HG03432 (cell line): ENCODE measurements at regions not wholly inside any gene's neighbourhood (a gene's known extent, or its start where the extent isn't known, plus 50 kb on each side); places are given as distances from the start of the nearest gene placed in this dataset.

ENCODE experiments used
- ATAC-seq: cut with Tn5 transposase; IDR thresholded peaks from one replicate; pipeline ENCODE4 v1.9.1; 2021; ENCODE audit warnings: mild to moderate bottlenecking, moderate library complexity; ENCODE audit not compliant: unreplicated experiment

DNA sequence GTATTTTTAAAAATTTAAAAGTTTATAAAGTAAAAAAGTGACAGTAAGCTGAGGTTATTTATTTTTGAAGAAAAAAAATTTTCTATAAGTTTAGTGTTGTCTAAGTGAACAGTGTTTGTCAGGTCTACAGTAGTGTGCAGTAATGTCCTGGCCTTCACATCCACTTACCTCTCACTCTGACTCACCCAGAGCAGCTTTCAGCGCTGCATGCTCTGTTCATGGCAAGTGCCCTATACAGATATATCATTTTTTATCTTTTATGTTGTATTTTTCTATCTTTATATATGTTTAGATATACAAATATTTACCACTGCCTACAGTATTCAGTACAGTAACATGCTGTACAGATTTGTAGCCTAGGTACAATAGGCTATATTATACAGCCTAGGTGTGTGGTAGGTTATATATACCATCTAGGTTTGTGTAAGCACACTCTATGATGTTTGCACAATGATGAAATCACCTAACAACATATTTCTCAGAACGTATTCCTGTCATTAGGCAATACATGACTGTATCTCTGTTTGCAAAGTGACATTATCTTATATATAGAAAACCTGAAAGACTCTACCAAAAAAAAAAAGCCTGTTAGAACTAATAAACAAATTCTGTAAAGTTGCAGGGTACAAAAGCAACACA, 75.9 kb upstream of the TMC3 start:
- no peak for ATAC-seq

DNA sequence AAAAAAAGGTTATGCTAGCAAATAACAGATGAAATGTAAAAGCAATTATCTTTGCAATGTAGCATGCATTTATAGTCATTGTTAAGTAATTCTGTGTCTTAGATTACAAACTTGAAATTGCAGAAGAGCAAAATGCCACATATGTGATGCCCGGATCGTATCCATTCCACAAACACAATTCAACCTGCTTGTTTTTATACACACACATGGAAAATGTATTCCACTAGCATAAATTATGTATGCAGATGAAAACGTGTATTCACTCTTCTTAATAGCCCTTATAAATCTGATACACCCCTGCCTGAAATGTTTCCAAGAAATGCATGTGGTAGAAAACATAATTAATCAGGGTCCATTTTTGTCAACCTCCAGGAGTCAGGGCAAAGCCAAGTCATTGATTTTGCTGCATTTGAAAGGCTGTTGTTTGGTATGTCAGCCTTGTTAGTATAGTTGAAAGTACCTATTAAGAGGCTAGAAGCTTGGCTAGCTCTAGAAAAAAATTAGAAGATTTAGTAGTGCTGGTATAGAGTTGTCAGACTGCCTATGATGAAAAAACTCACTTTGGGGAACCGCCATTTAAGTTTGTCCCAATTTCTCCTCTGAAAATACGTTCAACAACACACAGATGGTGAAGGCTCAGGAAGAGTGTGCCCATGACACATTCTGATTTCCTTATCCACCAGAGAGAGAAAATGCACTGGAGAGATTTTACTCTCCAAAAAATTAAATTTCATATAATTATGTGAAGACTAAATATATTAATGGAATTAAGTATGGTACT, 69.2 kb upstream of the TMC3 start:
- no peak for ATAC-seq

DNA sequence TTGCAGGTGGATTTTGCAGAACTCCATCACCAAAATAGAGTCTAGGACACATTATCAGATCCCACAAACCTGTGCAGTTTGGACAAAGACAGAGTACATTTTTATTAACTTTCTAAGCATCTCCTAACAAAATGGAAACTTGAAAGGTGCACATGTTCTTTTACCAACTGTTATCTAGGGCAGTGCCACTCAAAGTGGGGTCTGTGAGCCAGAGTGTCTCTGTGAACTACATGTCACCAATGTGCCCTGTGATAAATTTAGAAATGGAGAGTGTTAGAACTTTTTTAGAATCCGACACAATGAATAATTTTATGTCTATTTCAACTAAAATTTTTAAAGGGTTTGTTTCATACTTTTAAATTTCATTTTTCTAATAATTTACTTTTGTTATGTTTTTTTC, 68.4 kb upstream of the TMC3 start:
- ATAC-seq: no peak

DNA sequence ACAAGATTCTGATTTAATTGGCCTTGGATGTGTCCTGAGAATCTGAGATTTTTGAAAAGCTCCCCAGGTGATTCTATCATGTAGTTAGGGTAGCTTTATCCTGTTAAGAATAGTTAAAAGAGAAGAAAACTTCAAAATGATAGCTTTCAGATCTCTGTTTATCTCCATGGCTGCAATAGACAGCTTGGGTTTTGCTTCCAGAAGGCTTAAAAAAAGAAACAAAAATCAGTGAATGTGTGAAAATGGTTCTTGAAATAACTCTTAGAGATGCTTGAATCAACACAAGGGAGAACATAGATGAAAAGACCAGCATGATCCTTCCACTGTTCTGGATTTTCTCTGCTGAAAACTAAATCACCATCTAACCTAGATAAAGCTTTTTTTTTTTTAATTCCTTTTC, 60.8 kb upstream of the TMC3 start:
- ATAC-seq: no peak

DNA sequence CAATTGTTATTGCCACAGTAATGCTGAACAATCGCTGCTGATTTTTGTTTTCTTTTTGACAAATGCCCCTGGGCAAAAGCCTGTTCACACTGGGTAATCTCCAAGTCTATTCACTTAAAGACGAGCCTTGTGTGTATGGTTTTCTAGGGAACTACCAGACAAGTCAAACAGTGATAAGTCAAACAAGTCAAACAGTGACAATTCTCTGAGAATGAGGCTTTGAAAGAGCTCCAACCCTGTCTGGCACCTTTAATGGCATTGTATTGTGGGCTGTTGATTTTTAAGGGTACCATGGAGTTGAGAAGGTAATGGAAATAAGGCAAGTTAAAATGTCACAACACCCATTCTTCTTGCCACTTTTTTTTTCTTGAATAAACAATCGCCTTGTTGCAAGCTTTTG, 59.4 kb upstream of the TMC3 start:
- ATAC-seq: no peak

DNA sequence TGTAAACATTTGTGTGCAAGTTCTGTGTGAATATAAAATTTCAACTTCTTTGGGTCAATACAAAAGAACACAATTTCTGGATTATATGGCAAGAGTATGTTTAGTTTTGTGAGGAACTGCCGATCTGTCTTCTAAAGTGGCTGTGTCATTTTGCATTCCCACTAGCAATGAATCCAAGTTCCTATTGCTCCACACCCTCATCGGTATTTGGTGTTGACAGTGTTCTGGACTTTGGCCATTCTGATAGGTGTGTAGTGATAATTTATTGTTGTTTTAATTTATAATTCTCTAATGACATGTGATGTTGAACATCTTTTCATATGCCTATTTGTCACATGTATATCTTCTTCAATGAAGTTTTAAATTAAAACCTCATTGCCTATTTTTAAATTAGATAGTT, 58.2 kb upstream of the TMC3 start:
- ATAC-seq: no peak

DNA sequence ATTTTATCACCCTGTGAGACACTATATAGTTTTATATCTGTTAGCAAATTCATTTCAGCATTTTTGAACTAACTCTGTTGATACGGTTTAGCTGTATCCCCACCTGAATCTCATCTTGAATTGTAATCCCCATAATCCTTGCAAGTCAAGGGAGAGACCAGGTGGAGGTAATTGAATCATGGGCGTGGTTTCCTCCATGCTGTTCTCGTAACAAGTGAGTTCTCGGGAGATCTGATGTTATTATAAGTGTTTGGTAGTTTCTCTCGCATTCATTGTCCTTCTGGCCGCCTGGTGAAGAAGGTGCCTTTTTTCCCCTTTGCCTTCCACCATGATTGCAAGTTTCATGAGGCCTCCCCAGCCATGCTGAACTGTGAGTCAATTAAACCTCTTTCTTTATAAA, 53.2 kb upstream of the TMC3 start:
- no peak for ATAC-seq

DNA sequence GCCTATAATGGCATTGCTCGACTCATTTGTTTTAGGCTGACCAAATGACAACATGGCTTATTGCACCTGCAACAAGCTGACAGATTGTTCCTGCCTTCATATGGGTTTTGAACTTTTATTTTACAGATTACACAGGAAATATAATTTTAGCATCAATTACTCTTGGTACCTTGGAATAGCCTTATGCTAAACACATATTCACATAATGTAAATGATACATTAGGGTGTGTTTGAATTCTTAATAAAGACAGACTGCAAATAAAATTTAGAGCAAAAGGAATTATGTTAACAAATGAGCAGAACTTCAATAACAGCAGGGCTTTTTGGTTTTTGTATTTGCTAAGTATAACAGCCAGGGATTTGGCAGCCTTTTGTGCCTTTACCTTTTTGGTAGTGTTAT, 51.9 kb upstream of the TMC3 start:
- no peak for ATAC-seq
